22Rv1 (cell line): ENCODE measurements at regions not wholly inside any gene's neighbourhood (a gene's known extent, or its start where the extent isn't known, plus 50 kb on each side); places are given as distances from the start of the nearest gene placed in this dataset.

Source experiments
- CTCF ChIP-seq: fragments of 450-650 bp; IDR thresholded peaks from 2 replicates; pipeline ENCODE4 v1.5.1; 2017; ENCODE audit warnings: mild to moderate bottlenecking
- ZFX ChIP-seq: fragments of 450-650 bp; IDR thresholded peaks from 2 replicates; pipeline ENCODE4 v1.6.1; 2017; ENCODE audit warnings: antibody characterized with exemption, borderline replicate concordance

- TF ChIP-seq CTCF (no peak), ZFX (no peak)
Measured at GRCh38 chr17:79522414-79522813, 88.4 kb downstream of the RBFOX3 start.
